Duodenal mucosa (tissue), 2 donors: ENCODE measurements at regions not wholly inside any gene's neighbourhood (a gene's known extent, or its start where the extent isn't known, plus 50 kb on each side); places are given as distances from the start of the nearest gene placed in this dataset.

Experiments
- H3K27ac ChIP-seq: one replicate; pipeline ENCODE4 v1.7.0; 2013; ENCODE audit warnings: low read depth, low read length
- H3K27me3 ChIP-seq, 2 donors: one replicate each; pipeline ENCODE4 v1.7.0; 2013; ENCODE audit warnings: low read length in 2 of 2, control low read depth in 1 of 2; ENCODE audit not compliant: insufficient read depth in 2 of 2, control insufficient read depth in 1 of 2
- H3K36me3 ChIP-seq, 2 donors: one replicate each; pipeline ENCODE4 v1.7.0; 2013; ENCODE audit warnings: low read length in 2 of 2, control low read depth in 1 of 2; ENCODE audit not compliant: insufficient read depth in 2 of 2, control insufficient read depth in 1 of 2
- H3K4me1 ChIP-seq, 2 donors: one replicate each; pipeline ENCODE4 v1.7.0; 2013; ENCODE audit warnings: low read length in 2 of 2, control low read depth in 1 of 2; ENCODE audit not compliant: insufficient read depth in 2 of 2, control insufficient read depth in 1 of 2
- H3K4me3 ChIP-seq, 2 donors: one replicate each; pipeline ENCODE4 v1.7.0; 2013; ENCODE audit warnings: low read length in 2 of 2, low read depth in 1 of 2
- H3K9ac ChIP-seq, 2 donors: one replicate each; pipeline ENCODE4 v1.7.0; 2013; ENCODE audit warnings: low read length in 2 of 2, low read depth in 1 of 2
- H3K9me3 ChIP-seq, 2 donors: one replicate each; pipeline ENCODE4 v1.7.0; 2013; ENCODE audit warnings: low read length in 2 of 2, control low read depth in 1 of 2; ENCODE audit not compliant: control insufficient read depth in 1 of 2

- H3K36me3 ChIP-seq = no peaks in the 10 kb centered on the region
- H3K4me3 ChIP-seq = no peak overlapping the region
Measured at GRCh38 chr10:91034494-91035159, 113.7 kb upstream of the ANKRD1 start.

DNA sequence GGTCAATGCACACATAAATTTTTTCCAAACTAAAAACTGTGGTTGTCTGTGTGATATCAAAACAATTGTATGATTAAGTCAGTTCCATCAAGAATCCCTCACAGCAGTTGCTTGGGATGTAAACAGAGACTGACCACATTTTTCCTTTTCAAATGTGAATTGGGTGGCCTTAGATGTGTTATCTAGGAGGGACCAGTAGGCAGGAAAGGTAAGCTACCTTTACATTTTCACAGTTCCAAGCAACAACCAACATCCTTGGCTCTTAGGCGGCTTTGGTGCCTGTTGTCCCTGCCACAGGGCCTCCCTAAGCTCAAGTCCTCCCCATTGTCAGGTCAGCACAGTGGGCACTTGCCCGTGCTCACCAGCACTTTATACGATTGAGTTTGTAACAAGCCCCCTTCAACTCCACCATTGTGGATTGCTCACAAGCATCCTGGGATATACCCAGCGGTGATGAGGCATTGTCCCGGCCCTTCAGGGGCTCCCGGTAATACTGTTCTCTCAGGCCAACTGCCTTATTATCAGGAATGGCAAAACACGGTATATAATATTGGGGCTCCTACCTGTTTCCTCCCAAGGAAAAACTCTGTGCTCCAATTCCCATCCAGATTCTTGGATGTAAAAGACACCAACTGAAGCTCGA lies 114.9 kb upstream of the ANKRD1 start:
- H3K4me1 ChIP-seq = peaks cover 0 to 6% of the 10 kb centered on the region in 2 donors

More at GRCh38 chr10:91034494-91035159, 113.7 kb upstream of the ANKRD1 start:
- Histone ChIP-seq H3K9ac (no peak overlapping the region), H3K9me3 (no peaks in the 10 kb centered on the region), H3K27me3 (peaks cover 5 to 7% of the 10 kb centered on the region in 2 donors), H3K4me1 (peaks cover 0 to 6% of the 10 kb centered on the region in 2 donors), H3K27ac (no peak overlapping the region)

GRCh38 chr10:91036807-91037411 lies 116.0 kb upstream of the ANKRD1 start:
- no peaks in the 10 kb centered on the region for H3K36me3 ChIP-seq
- no peak overlapping the region for H3K9ac ChIP-seq
- no peaks in the 10 kb centered on the region for H3K9me3 ChIP-seq
- H3K27ac ChIP-seq = no peak overlapping the region
- H3K4me1 ChIP-seq = peaks cover 0 to 6% of the 10 kb centered on the region in 2 donors
- H3K27me3 ChIP-seq = peaks cover 0 to 12% of the 10 kb centered on the region in 2 donors
- no peak overlapping the region for H3K4me3 ChIP-seq

More for the DNA sequence above, 114.9 kb upstream of the ANKRD1 start:
- Histone ChIP-seq H3K4me3 (no peak overlapping the region), H3K36me3 (no peaks in the 10 kb centered on the region), H3K27me3 (peaks cover 5 to 7% of the 10 kb centered on the region in 2 donors), H3K9me3 (no peaks in the 10 kb centered on the region), H3K27ac (no peak overlapping the region), H3K9ac (no peak overlapping the region)

DNA sequence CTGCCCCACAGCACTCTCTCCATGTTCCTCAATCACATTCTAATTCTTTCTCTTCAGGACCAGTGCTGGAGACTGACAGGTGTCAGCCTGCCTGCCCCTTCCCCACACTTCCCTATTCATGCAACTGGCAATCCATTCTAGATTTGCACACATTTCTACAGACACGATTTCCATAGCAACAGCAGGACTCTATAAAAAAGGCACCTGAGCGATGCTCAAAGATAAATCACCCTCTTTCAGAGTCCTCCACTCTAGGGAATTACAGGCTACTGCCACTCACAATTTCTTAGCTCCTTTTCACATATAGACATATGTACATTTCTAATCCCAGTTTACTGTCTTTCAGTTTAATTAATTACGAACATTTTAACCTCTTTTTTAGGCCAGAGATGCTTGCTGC lies 118.1 kb upstream of the ANKRD1 start:
- Histone ChIP-seq H3K27me3 (peaks cover 0 to 8% of the 10 kb centered on the region in 2 donors), H3K4me1 (peaks cover 0 to 6% of the 10 kb centered on the region in 2 donors), H3K4me3 (no peak overlapping the region), H3K27ac (no peak overlapping the region), H3K36me3 (no peaks in the 10 kb centered on the region), H3K9me3 (no peaks in the 10 kb centered on the region), H3K9ac (no peak overlapping the region)

GRCh38 chr10:91040343-91040742 lies 119.5 kb upstream of the ANKRD1 start:
- peaks cover 0 to 5% of the 10 kb centered on the region in 2 donors for H3K27me3 ChIP-seq
- H3K4me1 ChIP-seq = no peaks in the 10 kb centered on the region
- no peak overlapping the region for H3K9ac ChIP-seq
- no peak overlapping the region for H3K4me3 ChIP-seq
- no peak overlapping the region for H3K27ac ChIP-seq
- H3K9me3 ChIP-seq = no peaks in the 10 kb centered on the region
- no peaks in the 10 kb centered on the region for H3K36me3 ChIP-seq

DNA sequence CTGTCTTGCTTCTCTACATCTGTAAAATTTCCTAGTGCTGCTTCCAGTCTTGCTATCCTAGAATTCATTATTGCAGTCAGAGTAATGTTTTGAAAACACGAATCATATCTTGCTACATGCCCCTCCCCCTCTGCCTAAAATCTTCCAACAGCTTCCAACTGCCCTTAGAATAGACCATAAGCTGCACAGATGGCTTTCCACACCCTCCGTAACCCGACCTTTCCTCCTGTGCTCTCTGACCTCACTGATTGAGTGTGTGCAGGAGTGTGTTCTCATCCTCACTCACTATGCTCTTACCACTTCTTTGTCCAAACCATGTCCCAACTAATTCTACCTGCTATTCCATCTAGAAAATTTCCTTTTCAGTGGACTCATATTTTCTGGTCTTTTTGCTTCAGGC lies 121.2 kb upstream of the ANKRD1 start:
- Histone ChIP-seq H3K36me3 (no peaks in the 10 kb centered on the region), H3K4me3 (no peak overlapping the region), H3K27me3 (peaks cover 0 to 5% of the 10 kb centered on the region in 2 donors), H3K9ac (no peak overlapping the region), H3K9me3 (no peaks in the 10 kb centered on the region), H3K4me1 (no peaks in the 10 kb centered on the region), H3K27ac (no peak overlapping the region)

- Histone ChIP-seq H3K27ac (no peak overlapping the region), H3K4me1 (no peaks in the 10 kb centered on the region), H3K36me3 (no peaks in the 10 kb centered on the region)
Measured at GRCh38 chr10:91043173-91043910, 122.5 kb upstream of the ANKRD1 start.

DNA sequence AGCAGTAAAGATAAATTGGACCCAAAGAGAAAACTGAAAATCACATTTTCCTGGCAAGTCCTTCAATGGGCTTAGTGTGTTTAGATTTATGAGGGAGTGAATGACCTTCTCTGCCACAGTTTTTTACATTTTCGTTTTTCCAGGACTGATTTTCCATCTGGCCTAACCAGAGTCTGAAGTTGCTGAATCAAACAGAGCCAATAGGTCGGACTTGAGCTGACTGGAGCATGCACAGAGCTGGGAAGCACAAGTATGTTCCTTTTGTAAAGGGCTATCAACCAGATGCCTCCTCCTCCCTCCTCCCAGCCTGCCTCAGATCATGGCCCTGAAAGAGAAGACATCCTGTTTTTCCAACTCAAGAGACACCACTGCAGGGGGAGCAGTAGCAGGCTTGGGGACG lies 126.0 kb upstream of the ANKRD1 start:
- Histone ChIP-seq H3K9ac (no peak overlapping the region), H3K4me1 (no peaks in the 10 kb centered on the region), H3K27me3 (no peaks in the 10 kb centered on the region), H3K27ac (no peak overlapping the region), H3K4me3 (no peak overlapping the region), H3K36me3 (no peaks in the 10 kb centered on the region), H3K9me3 (no peaks in the 10 kb centered on the region)

More at GRCh38 chr10:91043173-91043910, 122.5 kb upstream of the ANKRD1 start:
- Histone ChIP-seq H3K9ac (no peak overlapping the region), H3K27me3 (peaks cover 0 to 5% of the 10 kb centered on the region in 2 donors), H3K4me3 (no peak overlapping the region), H3K9me3 (no peaks in the 10 kb centered on the region)

DNA sequence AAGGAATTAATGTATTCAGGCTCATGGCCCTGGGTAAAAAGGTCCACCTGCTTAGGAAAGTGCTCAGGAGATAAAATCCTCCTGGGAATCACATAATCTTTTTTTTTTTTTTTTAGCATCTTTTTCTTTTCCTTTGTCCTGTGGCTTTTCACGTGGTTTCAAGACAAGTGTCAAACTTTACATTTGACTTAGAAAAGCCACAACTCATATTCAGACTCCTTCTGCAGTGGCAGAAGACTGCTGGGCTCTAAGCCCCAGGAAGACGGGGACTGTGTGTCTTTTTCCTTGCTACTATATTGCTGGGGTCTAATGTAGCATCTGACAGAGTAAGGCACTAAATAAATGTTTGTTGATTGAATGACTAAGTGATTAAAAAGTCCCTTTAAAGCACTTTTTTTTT lies 127.5 kb upstream of the ANKRD1 start:
- Histone ChIP-seq H3K36me3 (no peaks in the 10 kb centered on the region), H3K9me3 (no peaks in the 10 kb centered on the region), H3K27me3 (no peaks in the 10 kb centered on the region), H3K9ac (no peak overlapping the region), H3K4me1 (no peaks in the 10 kb centered on the region), H3K4me3 (no peak overlapping the region), H3K27ac (no peak overlapping the region)
